Stimulated activated CD4-positive, alpha-beta T cell treated with anti-CD3 and anti-CD28 coated beads, Interleukin-15, amount 100 ng/mL, for 1 hour (primary cell): ENCODE measurements at regions not wholly inside any gene's neighbourhood (a gene's known extent, or its start where the extent isn't known, plus 50 kb on each side); places are given as distances from the start of the nearest gene placed in this dataset.

ENCODE experiments used
- DNase-seq, 2 donors: peaks; one replicate each; pipeline ENCODE4 v3.0.0-alpha.2; 2020; ENCODE audit warnings: low read depth in 1 of 2, low spot score in 1 of 2

DNA sequence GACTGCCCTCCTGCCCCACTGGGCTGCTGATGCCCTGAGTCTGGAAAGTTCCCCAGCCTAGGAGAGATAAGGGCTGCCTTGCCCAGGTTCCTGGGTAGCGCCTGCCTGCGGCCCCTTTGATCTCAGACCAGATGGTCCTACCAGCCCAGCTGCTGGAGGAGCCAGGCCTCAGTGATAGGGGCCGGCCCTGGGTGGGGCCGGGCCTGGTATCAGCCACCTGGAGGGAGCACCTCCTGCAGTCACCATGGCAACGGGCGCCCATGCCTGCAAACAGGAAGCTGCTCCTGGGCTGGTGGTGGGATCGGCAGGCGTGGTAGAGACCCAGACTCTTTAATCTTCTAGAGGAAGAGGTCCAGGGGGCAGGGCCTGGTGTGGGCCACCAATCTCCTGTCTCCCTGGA, 119.7 kb upstream of the WNT4 start:
- DNase-seq: no peak

GRCh38 chr1:22263359-22263758, 120.5 kb upstream of the WNT4 start:
- DNase-seq: no peak

DNA sequence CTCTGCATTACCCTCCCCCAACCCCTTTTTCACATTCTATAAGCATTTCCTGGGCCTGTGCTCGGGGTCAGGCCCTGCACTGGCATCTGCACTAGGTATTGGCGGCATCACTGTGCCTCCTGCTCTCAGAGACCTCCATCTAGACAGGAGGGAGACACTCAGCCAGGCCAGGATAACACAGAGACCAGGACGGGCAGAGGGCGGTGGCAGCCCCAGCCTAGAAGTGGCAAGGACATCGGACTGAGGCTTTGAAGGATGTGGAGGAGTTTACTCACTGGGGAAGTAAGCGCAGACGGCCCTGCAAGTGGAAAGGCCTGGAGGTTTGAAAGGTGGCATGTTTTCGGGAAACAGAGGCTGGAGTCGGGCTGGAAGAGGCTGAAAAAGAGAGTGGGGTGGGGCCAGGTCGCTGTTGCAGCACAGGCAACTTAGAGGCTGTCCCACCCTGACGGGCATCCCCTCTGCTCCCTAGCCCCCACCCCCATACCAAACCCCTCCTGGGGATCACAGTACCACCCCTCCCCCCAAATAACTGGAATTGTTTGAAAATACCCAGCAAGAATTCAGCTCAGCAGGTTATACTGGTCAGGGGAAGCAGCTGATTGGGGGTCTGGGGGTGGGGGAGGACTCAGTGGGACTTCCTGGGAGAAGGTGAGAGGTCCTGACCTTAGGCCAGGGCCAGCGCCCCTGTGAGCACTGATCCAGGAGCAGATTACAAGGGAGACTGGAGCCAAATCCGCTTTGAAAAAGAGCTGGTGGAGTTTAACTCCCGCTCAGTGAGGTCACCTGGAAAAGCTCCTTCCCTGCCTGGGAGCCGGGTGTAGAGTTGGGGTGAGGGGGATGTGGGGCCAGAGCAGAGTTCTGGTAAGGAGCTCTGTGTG, 121.8 kb upstream of the WNT4 start:
- DNase-seq: no peak

GRCh38 chr1:22266141-22266540, 123.2 kb upstream of the WNT4 start:
- DNase-seq: no peak

- DNase-seq: no peak
These were observed 124.7 kb upstream of the WNT4 start for GRCh38 chr1:22267413-22268175.

DNA sequence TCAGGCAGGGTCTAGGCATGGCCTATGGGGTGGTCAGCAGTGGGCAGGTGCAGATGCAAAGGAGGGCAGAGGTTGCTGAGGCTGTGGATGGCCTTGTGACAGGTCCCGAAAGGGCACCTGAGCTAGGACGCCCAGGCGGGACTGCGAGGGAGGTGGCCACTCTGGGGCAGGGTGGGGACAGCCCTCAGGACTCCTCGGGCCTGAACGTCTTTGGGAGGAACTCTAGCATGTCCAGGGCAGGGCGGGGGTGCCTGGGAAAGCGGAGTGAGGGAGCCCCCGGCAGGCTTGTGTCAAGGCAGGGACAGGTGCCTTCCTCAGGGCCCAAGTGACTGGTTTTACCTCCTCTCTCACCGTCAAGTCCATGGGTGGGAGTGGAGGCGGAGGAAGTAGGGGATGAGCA, 125.4 kb upstream of the WNT4 start:
- DNase-seq: no peak

- DNase-seq: no peak
These were observed 129.2 kb upstream of the WNT4 start for GRCh38 chr1:22271847-22272801.

DNA sequence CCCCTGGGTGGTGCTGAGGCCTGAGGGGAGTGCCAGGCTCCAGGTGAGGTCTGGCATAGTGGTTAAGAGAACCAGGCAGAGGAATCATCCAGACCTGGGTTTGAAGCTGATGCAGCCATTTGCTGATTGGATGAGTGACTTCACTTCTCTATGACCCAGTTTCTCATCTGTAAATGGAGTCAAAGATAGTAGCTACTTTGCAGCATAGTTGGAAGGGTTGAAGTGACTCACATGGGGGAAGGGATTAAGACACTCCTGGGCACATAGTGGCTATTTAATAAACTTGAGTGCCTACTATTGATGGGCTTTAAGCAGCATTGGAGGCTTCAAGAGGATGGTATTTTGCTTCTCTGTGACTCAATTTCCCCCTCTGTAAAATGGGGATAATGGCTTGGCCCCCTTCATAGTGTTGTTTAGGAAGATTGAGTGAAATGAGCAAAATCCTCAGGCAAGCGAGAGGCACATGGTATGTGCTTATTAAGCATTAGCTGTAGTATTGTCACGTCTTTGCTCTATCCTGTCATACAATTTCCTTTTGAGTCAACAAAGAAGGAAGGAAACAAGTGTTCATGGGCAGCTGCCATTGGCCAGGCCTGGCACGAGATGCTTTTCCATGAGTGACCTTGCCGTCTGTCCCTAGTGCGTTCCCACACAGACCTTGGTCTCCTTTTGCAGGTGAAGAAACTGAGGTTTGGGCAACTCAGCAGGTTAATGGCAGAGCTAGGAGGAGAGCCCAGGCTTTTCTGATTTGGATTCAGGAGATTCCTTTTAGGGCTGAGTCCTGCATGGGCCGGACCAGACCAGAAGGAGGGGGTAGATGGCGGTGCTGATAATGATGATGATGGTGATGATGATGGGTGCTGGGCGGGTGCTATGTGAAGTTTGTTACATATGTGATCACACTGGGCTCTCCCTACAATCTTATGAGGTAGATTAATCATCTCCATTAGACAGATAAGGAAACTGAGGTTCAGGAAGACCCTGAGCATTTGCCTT, 131.1 kb upstream of the WNT4 start:
- DNase-seq: no peak

- no peak for DNase-seq
These were observed 132.3 kb upstream of the WNT4 start for GRCh38 chr1:22275167-22275566.

- DNase-seq: peak in 1 of 2 donors; percentile 12
These were observed 132.9 kb upstream of the WNT4 start for GRCh38 chr1:22275626-22276395.

DNA sequence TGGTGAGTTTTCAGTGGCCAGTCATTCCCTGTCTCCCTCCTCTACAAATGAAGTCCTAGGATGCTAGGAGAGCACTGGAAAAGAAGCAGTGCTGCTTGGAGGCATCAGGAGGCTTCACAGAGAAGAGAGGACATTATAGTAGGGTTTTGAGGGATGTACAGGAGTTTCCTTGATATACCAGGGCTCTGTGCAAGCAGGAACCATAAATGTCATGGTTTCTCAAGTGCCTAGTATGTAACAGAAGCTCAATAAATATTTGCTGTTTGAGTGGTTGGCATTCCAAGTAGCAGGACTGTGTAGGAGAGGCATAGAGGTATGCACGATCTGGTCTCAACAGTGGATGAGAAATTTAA, 133.5 kb upstream of the WNT4 start:
- DNase-seq: no peak

DNA sequence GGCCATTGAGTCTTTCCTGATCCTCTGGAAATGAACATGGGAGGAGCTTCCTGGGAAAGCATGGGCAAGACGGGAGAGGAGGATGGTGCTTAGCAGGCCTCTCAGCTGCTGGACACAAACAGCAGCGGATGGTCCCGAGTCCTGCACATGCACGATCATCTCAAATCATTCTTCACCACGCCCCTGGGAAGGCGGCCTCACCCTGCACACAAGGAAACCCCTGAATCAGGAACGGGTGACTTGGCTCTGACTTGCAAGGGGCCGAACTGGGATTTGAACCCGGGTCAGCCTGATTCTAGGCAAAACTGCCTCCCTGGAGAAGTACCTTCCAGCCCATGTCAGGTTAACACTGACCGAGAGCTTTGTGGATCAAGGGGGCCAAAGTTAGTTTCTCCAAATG, 134.8 kb upstream of the WNT4 start:
- no peak for DNase-seq

DNA sequence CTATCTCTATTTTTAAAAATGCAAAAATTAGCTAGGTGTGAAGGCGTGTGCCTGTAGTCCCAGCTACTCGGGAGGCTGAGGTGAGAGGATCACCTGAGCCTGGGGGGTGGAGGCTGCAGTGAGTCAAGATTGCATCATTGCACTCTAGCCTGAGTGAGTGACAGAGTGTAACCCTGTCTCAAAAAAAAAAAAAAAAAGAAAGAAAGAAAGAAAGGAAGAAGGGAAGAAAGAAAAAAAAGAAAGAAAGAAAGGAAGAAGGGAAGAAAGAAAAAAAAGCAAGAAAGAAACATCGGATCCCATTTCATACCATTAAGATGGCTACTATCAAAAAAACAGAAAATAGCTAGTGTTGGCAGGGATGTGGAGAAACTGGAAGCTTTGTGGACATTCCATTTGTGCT, 136.8 kb upstream of the WNT4 start:
- no peak for DNase-seq

GRCh38 chr1:22280526-22280925, 137.6 kb upstream of the WNT4 start:
- DNase-seq: no peak

- no peak for DNase-seq
These were observed 138.8 kb upstream of the WNT4 start for GRCh38 chr1:22281521-22282363.

DNA sequence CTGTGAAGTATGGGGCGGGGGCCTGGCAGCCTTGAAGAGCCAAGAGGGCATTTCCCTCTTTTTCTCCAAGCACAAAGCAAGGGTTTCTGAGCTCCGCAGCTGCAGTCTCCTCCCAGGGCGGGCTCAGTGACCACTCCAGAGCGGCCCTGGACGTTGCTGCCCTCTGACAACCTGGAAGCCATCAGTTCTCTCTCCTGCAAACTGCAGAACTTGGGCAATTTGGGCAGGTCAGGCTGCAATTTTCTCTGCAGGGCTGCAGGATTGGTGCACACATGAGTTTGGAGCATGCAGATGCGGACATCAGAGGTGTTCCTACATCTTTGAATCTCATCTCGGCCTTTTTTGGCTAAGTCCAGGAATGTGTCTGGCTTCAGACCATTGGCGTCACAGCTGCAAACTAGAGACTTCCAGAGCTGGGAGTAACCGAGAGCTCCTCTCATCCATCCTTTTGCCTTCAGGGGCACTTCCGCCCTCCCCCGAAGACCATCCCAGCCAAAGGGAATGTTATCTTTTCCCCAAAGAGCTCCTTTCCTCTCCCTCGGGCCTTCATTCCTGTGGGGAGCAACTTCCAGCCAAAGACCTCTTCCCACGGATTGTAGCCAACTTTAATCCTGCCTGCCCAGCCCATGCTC, 139.6 kb upstream of the WNT4 start:
- DNase-seq: no peak

- DNase-seq: no peak
These were observed 140.7 kb upstream of the WNT4 start for GRCh38 chr1:22283596-22283995.

GRCh38 chr1:22284236-22284635, 141.3 kb upstream of the WNT4 start:
- no peak for DNase-seq
